AG10803 (cell line): ENCODE measurements at regions not wholly inside any gene's neighbourhood (a gene's known extent, or its start where the extent isn't known, plus 50 kb on each side); places are given as distances from the start of the nearest gene placed in this dataset.

Experiments
- DNase-seq: peaks from one replicate; pipeline ENCODE4 v3.0.0; 2010; ENCODE audit warnings: low read depth
- H3K4me3 ChIP-seq: 2 replicates; pipeline ENCODE4 v1.5.1; 2011; ENCODE audit warnings: mild to moderate bottlenecking, low read length, control low read depth
- CTCF ChIP-seq: conservative IDR thresholded peaks from 2 replicates; pipeline ENCODE4 v1.5.1; 2011; ENCODE audit warnings: mild to moderate bottlenecking, low read length, control low read depth, inconsistent platforms

DNA sequence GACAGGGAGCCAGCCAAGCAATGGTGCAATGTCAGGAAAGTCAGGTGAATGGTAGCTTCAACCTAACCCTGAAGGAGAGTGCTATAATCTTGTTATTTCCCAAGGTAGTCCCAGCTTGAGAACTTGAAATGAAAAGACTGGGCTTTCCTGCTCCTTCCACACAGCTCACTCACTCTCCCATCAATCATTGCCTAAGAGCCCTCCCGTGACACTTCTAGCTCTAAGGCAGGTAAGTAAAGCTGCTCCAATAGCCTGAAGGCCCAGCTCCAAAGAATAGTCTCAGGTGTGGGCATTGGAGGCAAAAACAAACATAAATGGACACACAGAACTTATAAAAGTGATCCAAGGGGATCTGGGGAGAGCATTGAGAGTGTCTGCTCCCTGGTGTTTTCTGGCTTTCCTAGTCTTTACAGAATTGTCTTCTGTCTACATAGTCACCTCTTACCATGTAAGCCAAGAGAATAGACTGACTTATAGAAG lies 63.1 kb upstream of the TBC1D5 start:
- no peak overlapping the region for H3K4me3 ChIP-seq
- TF ChIP-seq CTCF, result no peak
- no peak for DNase-seq

- no peak for TF ChIP-seq CTCF
- no peak overlapping the region for H3K4me3 ChIP-seq
- DNase-seq, result no peak
Measured at GRCh38 chr3:17802950-17803349, 60.5 kb upstream of the TBC1D5 start.

GRCh38 chr3:17801131-17801530 lies 58.7 kb upstream of the TBC1D5 start:
- no peak for DNase-seq
- no peak overlapping the region for H3K4me3 ChIP-seq
- TF ChIP-seq CTCF, result no peak

GRCh38 chr3:17800232-17800631 lies 57.8 kb upstream of the TBC1D5 start:
- DNase-seq, result no peak
- TF ChIP-seq CTCF, result no peak
- no peak overlapping the region for H3K4me3 ChIP-seq

DNA sequence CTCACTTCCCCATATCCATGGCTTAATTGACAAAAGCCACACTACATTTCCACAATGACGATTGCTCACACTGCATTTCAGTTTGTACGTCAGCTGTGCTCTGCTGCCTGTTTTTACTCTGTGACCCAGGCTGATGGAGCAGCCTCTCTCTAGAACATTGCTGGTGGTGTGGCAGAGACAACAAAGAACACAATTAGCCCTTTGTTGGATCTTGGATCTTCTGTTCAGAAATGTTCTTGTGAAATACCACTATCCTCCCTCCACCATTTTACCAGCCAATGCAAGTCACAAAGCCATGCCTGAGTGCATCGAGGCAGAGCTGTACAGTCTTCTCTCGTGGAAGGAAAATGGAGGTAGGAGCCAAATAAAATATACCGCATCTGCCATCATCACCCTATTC lies 56.9 kb upstream of the TBC1D5 start:
- no peak for TF ChIP-seq CTCF
- DNase-seq, result no peak

DNA sequence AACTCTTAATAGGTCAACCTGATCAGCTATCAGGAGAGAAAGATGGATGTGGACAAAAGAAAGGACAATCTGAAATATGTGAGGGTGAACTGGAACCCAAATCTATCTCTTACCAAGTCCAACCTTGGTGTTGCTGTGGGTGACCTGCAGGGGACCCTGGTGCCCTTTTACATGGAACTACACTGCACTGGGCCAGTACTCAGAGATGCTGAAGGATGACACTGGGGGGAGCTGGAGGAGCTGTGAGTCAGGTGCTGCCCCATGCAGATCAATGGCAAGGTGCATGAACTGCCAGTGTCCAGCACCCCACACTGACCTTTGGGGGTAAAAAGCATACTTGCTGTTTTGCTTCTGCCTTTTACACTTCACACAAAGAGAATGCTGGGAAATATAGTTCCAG lies 55.6 kb upstream of the TBC1D5 start:
- DNase-seq, result no peak
- TF ChIP-seq CTCF, result no peak
- H3K4me3 ChIP-seq, result no peak overlapping the region

More for the DNA sequence above, 56.9 kb upstream of the TBC1D5 start:
- no peak overlapping the region for H3K4me3 ChIP-seq

GRCh38 chr3:17795711-17796110 lies 53.3 kb upstream of the TBC1D5 start:
- no peak overlapping the region for H3K4me3 ChIP-seq
- no peak for DNase-seq
- no peak for TF ChIP-seq CTCF
